ENCODE measurements at regions not wholly inside any gene's neighbourhood (a gene's known extent, or its start where the extent isn't known, plus 50 kb on each side); places are given as distances from the start of the nearest gene placed in this dataset.
"Not testable (repeated sequence)": the region's sequence is repeated elsewhere in the genome, so short reads cannot be mapped to it uniquely, and the experiment has no call there.

GRCh38 chr9:62869061-62869460, 1679.2 kb downstream of the SPATA31A7 start:
- not testable (repeated sequence) for H3K4me2 ChIP-seq (ENCODE audit: unreplicated experiment); DNase-seq
- 45 to 60% methylated on average over 4 of the region's 4 CpGs for WGBS, 2 experiments (ENCODE audit: low coverage in 1 of 2, low lambda C conversion rate in 2 of 2, missing lambda C conversion rate in 2 of 2)

DNA sequence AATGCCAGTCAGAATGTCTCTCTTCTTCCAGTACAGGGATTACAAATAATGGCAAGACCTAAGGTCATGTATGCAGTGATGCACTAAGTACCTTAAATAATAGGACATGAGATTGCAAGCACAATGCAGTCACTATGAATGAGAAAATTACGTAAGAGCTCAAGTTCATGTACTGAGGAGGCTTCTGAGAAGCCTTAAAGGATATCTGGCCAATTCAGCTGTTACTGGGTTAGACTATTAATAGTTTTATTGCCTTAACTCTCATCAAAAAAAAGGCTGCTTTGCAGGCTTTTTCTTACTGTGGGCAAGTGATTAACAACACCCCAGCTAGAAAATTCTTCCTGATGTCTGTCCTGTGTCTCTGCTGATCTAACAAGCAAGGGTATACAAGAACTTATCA, 1681.9 kb downstream of the SPATA31A7 start:
- peaks cover 31% of the 10 kb centered on the region for H3K27me3 ChIP-seq (replicated peaks; ENCODE audit: insufficient read depth)
- H3K9me3 ChIP-seq (ENCODE audit: low read depth); H3K4me1 ChIP-seq (ENCODE audit: insufficient read depth); H4K20me1 ChIP-seq (ENCODE audit: insufficient read depth); DNase-seq; H3K4me2 ChIP-seq (ENCODE audit: unreplicated experiment); H3F3A ChIP-seq (ENCODE audit: insufficient read depth); H3K9me2 ChIP-seq (ENCODE audit: insufficient read depth); H3K9ac ChIP-seq; in situ Hi-C loops (cut with MboI); H3K36me3 ChIP-seq (ENCODE audit: low read depth); H3K27ac ChIP-seq; H3K4me3 ChIP-seq; H2AFZ ChIP-seq; H3K79me2 ChIP-seq (ENCODE audit: insufficient read depth): not testable (repeated sequence)
- 18 to 24% methylated on average over 1 of the region's 1 CpG for WGBS, 2 experiments (ENCODE audit: low coverage in 1 of 2, low lambda C conversion rate in 2 of 2, missing lambda C conversion rate in 2 of 2)

More at GRCh38 chr9:62869061-62869460, 1679.2 kb downstream of the SPATA31A7 start:
- H3K9ac ChIP-seq; H3K79me2 ChIP-seq (ENCODE audit: insufficient read depth); in situ Hi-C loops (cut with MboI); H3K4me1 ChIP-seq (ENCODE audit: insufficient read depth); H2AFZ ChIP-seq; H3K9me3 ChIP-seq (ENCODE audit: low read depth); H3K4me3 ChIP-seq; H3K9me2 ChIP-seq (ENCODE audit: insufficient read depth); H4K20me1 ChIP-seq (ENCODE audit: insufficient read depth); H3K27ac ChIP-seq; H3F3A ChIP-seq (ENCODE audit: insufficient read depth); H3K36me3 ChIP-seq (ENCODE audit: low read depth): not testable (repeated sequence)
- peaks cover 37% of the 10 kb centered on the region for H3K27me3 ChIP-seq (replicated peaks; ENCODE audit: insufficient read depth)

DNA sequence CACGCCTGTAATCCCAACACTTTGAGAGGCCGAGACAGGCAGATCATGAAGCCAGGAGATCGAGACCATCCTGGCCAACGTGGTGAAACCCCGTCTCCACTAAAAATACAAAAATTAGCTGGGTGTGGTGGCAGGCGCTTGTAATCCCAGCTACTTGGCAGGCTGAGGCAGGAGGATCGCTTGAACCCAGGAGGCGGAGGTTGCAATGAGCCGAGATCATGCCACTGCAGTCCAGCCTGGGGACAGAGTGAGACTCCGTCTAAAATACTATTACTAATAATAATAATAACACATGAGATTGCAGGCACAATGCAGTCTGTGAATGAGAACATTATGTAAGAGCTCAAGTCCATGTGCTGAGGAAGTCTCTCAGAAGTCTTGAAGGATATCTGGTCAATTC, 1684.4 kb downstream of the SPATA31A7 start:
- 38 to 46% methylated on average over 10 of the region's 10 CpGs for WGBS, 2 experiments (ENCODE audit: low coverage in 1 of 2, low lambda C conversion rate in 2 of 2, missing lambda C conversion rate in 2 of 2)
- H3K27me3 ChIP-seq (replicated peaks; ENCODE audit: insufficient read depth): peaks cover 24% of the 10 kb centered on the region

DNA sequence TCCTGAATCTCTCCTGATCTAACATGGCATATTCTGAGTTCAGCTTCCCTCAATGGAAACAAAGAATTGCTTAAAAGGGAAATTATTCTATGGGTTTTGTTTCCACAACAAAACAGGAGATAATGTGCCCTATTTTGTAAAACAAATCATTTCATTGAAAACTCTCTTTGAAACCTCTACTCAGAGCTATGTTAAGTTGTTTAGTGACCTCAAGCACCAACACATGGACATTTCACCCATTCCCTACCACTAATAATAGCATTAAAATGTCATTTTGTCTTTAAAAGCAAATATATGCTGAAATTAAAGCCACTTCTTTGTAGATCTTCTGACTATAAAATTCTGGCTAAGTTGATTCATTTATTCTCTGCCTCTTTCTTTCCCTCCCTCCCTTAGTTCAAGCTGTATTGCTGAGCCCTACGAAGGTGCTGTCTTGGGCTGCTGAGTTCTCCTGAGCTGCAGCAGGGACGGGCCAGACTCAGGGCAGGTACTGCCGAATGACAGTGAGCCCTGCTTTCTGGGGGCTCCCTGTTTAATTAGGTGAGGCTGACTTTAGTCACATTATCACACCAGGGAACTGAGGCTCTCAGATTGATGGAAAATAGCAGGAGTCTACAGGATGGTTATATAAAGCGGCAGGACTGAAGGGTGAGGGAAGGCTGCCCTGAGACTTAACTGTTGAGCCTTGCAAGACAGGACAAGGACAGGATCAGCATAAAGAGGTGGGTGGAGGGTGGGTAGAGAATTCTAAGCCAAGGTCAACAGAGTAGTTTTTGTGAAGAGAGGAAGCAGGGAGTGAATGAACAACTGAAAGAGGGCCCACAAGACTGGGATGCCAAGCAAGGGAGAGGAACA, 1685.1 kb downstream of the SPATA31A7 start:
- H3K4me3 ChIP-seq; H3K27ac ChIP-seq; in situ Hi-C loops (cut with MboI); H3K4me1 ChIP-seq (ENCODE audit: insufficient read depth); H3K79me2 ChIP-seq (ENCODE audit: insufficient read depth); DNase-seq; H2AFZ ChIP-seq; H3K36me3 ChIP-seq (ENCODE audit: low read depth); H3K9me2 ChIP-seq (ENCODE audit: insufficient read depth); H3F3A ChIP-seq (ENCODE audit: insufficient read depth); H4K20me1 ChIP-seq (ENCODE audit: insufficient read depth); H3K9me3 ChIP-seq (ENCODE audit: low read depth); H3K9ac ChIP-seq; H3K4me2 ChIP-seq (ENCODE audit: unreplicated experiment): not testable (repeated sequence)
- WGBS, 2 experiments (ENCODE audit: low coverage in 1 of 2, low lambda C conversion rate in 2 of 2, missing lambda C conversion rate in 2 of 2): 19 to 23% methylated on average over 4 of the region's 4 CpGs
- peaks cover 24% of the 10 kb centered on the region for H3K27me3 ChIP-seq (replicated peaks; ENCODE audit: insufficient read depth)

More for the DNA sequence above, 1684.4 kb downstream of the SPATA31A7 start:
- H4K20me1 ChIP-seq (ENCODE audit: insufficient read depth); in situ Hi-C loops (cut with MboI); H3K79me2 ChIP-seq (ENCODE audit: insufficient read depth); H3K27ac ChIP-seq; H3K9me3 ChIP-seq (ENCODE audit: low read depth); H3K4me1 ChIP-seq (ENCODE audit: insufficient read depth); H3K9me2 ChIP-seq (ENCODE audit: insufficient read depth); H3K4me2 ChIP-seq (ENCODE audit: unreplicated experiment); H3K9ac ChIP-seq; H3K36me3 ChIP-seq (ENCODE audit: low read depth); H3K4me3 ChIP-seq; H2AFZ ChIP-seq; DNase-seq; H3F3A ChIP-seq (ENCODE audit: insufficient read depth): not testable (repeated sequence)

DNA sequence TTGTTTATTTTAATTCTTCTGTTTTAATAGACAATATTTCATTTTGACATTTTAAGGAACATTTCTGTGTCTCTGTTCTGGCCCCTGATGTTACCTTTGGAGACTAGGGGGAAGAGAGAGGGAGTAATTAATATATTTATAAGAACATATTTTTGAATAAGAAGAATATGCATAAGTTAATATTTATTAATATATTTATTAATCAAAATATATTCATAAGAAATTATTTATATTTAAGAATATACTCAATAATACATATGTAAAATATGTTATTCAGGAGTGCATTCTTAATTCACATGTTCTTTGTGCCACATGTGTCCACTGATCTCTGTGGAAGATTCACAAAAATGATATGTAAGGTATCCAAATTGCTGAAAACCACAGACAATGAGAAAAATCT, 1687.7 kb downstream of the SPATA31A7 start:
- H4K20me1 ChIP-seq (ENCODE audit: insufficient read depth); H3K4me2 ChIP-seq (ENCODE audit: unreplicated experiment); in situ Hi-C loops (cut with MboI); H2AFZ ChIP-seq; H3F3A ChIP-seq (ENCODE audit: insufficient read depth); H3K36me3 ChIP-seq (ENCODE audit: low read depth); H3K9ac ChIP-seq; H3K9me2 ChIP-seq (ENCODE audit: insufficient read depth); H3K9me3 ChIP-seq (ENCODE audit: low read depth); H3K4me1 ChIP-seq (ENCODE audit: insufficient read depth); H3K27ac ChIP-seq; H3K79me2 ChIP-seq (ENCODE audit: insufficient read depth); DNase-seq; H3K4me3 ChIP-seq: not testable (repeated sequence)
- H3K27me3 ChIP-seq (replicated peaks; ENCODE audit: insufficient read depth): peaks cover 17% of the 10 kb centered on the region

DNA sequence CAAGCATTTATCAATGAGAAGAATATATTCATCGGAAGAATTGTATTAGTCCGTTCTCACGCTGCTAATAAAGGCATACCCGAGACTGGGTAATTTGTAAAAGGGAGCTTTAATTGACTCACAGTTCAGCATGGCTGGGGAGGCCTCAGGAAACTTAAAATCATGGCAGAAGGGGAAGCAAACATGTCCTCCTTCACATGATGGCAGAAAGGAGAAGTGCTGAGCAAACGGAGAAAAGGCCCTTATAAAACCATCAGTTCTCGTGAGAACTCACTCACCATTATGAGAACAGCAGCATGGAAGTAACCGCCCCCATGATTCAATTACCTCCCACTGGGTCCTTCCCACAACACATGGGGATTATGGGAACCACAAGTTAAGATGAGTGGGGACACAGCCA, 1688.2 kb downstream of the SPATA31A7 start:
- H3K9ac ChIP-seq; H2AFZ ChIP-seq; H3K9me2 ChIP-seq (ENCODE audit: insufficient read depth); H3K4me2 ChIP-seq (ENCODE audit: unreplicated experiment); H3K9me3 ChIP-seq (ENCODE audit: low read depth); H3K27ac ChIP-seq; H3K4me3 ChIP-seq; H3F3A ChIP-seq (ENCODE audit: insufficient read depth); H4K20me1 ChIP-seq (ENCODE audit: insufficient read depth); DNase-seq; H3K79me2 ChIP-seq (ENCODE audit: insufficient read depth); H3K4me1 ChIP-seq (ENCODE audit: insufficient read depth); H3K36me3 ChIP-seq (ENCODE audit: low read depth); in situ Hi-C loops (cut with MboI): not testable (repeated sequence)
- 38 to 41% methylated on average over 7 of the region's 7 CpGs for WGBS, 2 experiments (ENCODE audit: low coverage in 1 of 2, low lambda C conversion rate in 2 of 2, missing lambda C conversion rate in 2 of 2)
- peaks cover 17% of the 10 kb centered on the region for H3K27me3 ChIP-seq (replicated peaks; ENCODE audit: insufficient read depth)

DNA sequence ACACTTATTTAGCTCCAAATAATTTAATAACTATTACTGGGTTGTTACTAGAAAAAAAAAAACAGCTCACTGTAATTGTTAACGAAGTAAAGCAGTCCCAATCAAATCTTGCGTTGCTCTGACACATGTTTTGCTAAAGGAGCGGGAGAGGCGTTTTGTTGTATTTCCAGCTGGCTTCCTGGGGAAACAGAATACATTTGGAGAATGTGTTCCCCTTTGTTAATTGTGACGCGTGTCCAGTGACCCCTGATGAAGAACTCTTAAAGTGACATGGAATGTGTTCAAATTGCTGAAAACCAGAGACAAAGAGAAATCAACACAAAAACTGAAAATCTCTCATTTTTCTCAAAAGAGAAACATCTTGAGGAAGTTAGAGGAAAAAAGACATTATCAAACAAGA, 1690.6 kb downstream of the SPATA31A7 start:
- H3K9ac ChIP-seq; H3F3A ChIP-seq (ENCODE audit: insufficient read depth); DNase-seq; H3K4me2 ChIP-seq (ENCODE audit: unreplicated experiment); H4K20me1 ChIP-seq (ENCODE audit: insufficient read depth); H3K9me2 ChIP-seq (ENCODE audit: insufficient read depth); H3K4me1 ChIP-seq (ENCODE audit: insufficient read depth); H3K9me3 ChIP-seq (ENCODE audit: low read depth); H3K27me3 ChIP-seq (replicated peaks; ENCODE audit: insufficient read depth); H3K4me3 ChIP-seq; H3K36me3 ChIP-seq (ENCODE audit: low read depth); H2AFZ ChIP-seq; in situ Hi-C loops (cut with MboI); H3K27ac ChIP-seq; H3K79me2 ChIP-seq (ENCODE audit: insufficient read depth): not testable (repeated sequence)
- 59 to 62% methylated on average over 6 of the region's 6 CpGs for WGBS, 2 experiments (ENCODE audit: low coverage in 1 of 2, low lambda C conversion rate in 2 of 2, missing lambda C conversion rate in 2 of 2)

DNA sequence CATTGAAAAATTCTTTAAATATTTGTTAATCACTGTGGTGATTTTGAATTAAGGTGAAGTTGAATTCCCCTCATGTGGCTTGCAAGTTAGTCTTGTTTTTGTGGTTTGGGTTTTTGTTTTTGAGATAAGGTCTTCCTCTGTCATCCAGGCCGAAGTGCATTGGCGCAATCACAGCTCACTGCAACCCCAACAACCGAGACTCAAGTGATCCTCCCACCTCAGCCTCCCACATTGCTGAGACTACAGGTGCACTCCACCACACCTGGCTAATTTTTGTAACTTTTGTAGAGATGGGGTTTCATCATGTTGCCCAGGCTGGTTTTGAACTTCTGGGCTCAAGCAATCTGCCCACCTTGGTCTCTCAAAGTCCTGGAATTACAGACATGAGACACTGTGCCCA, 1691.1 kb downstream of the SPATA31A7 start:
- H3F3A ChIP-seq (ENCODE audit: insufficient read depth); H3K4me3 ChIP-seq; H4K20me1 ChIP-seq (ENCODE audit: insufficient read depth); H3K4me2 ChIP-seq (ENCODE audit: unreplicated experiment); DNase-seq; H3K79me2 ChIP-seq (ENCODE audit: insufficient read depth); H3K36me3 ChIP-seq (ENCODE audit: low read depth); H3K9me2 ChIP-seq (ENCODE audit: insufficient read depth); H3K9ac ChIP-seq; H3K27ac ChIP-seq; in situ Hi-C loops (cut with MboI); H3K9me3 ChIP-seq (ENCODE audit: low read depth); H3K27me3 ChIP-seq (replicated peaks; ENCODE audit: insufficient read depth); H2AFZ ChIP-seq; H3K4me1 ChIP-seq (ENCODE audit: insufficient read depth): not testable (repeated sequence)
- 49 to 54% methylated on average over 3 of the region's 3 CpGs for WGBS, 2 experiments (ENCODE audit: low coverage in 1 of 2, low lambda C conversion rate in 2 of 2, missing lambda C conversion rate in 2 of 2)
